ENCODE measurements at regions not wholly inside any gene's neighbourhood (a gene's known extent, or its start where the extent isn't known, plus 50 kb on each side); places are given as distances from the start of the nearest gene placed in this dataset.

GRCh38 chr13:69319656-69320055, 788.0 kb upstream of the ATXN8OS start:
- Histone ChIP-seq H3K36me3 (ENCODE audit: control insufficient read depth in 1 of 2, insufficient read depth in 2 of 2, low read length in 1 of 2) (no peaks in the 10 kb centered on the region), H3K9me3 (ENCODE audit: control insufficient read depth, low read length) (no peaks in the 10 kb centered on the region), H3K27ac (ENCODE audit: low read depth in 1 of 2, low read length in 2 of 2) (no peak overlapping the region), H3K4me3 (ENCODE audit: low read length in 2 of 2) (no peak overlapping the region), H3K4me1 (ENCODE audit: control insufficient read depth in 1 of 2, insufficient read depth in 2 of 2, low read length in 2 of 2) (no peaks in the 10 kb centered on the region), H3K27me3 (ENCODE audit: control insufficient read depth in 1 of 2, insufficient read depth in 2 of 2, low read length in 1 of 2) (no peaks in the 10 kb centered on the region)
- intact Hi-C loops (cut with DNase I): no loop called here
- WGBS, 2 donors: 67 to 75% methylated on average over 3 of the region's 3 CpGs
- DNase-seq (no peak), ATAC-seq (ENCODE audit: low FRiP score) (no peak)

GRCh38 chr13:69315039-69315438, 792.6 kb upstream of the ATXN8OS start:
- intact Hi-C loops (cut with DNase I): no loop called here

GRCh38 chr13:69306766-69307165, 800.9 kb upstream of the ATXN8OS start:
- H3K4me1 ChIP-seq (ENCODE audit: control insufficient read depth in 1 of 2, insufficient read depth in 2 of 2, low read length in 2 of 2): no peaks in the 10 kb centered on the region
- no peak for DNase-seq
- H3K36me3 ChIP-seq (ENCODE audit: control insufficient read depth in 1 of 2, insufficient read depth in 2 of 2, low read length in 1 of 2): no peaks in the 10 kb centered on the region
- H3K4me3 ChIP-seq (ENCODE audit: low read length in 2 of 2): no peak overlapping the region
- 44 to 66% methylated on average over 1 of the region's 1 CpG for WGBS, 2 donors
- intact Hi-C loops (cut with DNase I): no loop called here
- no peaks in the 10 kb centered on the region for H3K9me3 ChIP-seq (ENCODE audit: control insufficient read depth, low read length)
- no peaks in the 10 kb centered on the region for H3K27me3 ChIP-seq (ENCODE audit: control insufficient read depth in 1 of 2, insufficient read depth in 2 of 2, low read length in 1 of 2)
- no peak overlapping the region for H3K27ac ChIP-seq (ENCODE audit: low read depth in 1 of 2, low read length in 2 of 2)
- ATAC-seq (ENCODE audit: low FRiP score): no peak

More at GRCh38 chr13:69315039-69315438, 792.6 kb upstream of the ATXN8OS start:
- Histone ChIP-seq H3K27me3 (ENCODE audit: control insufficient read depth in 1 of 2, insufficient read depth in 2 of 2, low read length in 1 of 2) (no peaks in the 10 kb centered on the region), H3K27ac (ENCODE audit: low read depth in 1 of 2, low read length in 2 of 2) (no peak overlapping the region), H3K4me1 (ENCODE audit: control insufficient read depth in 1 of 2, insufficient read depth in 2 of 2, low read length in 2 of 2) (no peaks in the 10 kb centered on the region), H3K9me3 (ENCODE audit: control insufficient read depth, low read length) (no peaks in the 10 kb centered on the region), H3K36me3 (ENCODE audit: control insufficient read depth in 1 of 2, insufficient read depth in 2 of 2, low read length in 1 of 2) (no peaks in the 10 kb centered on the region), H3K4me3 (ENCODE audit: low read length in 2 of 2) (no peak overlapping the region)
- no peak for DNase-seq
- WGBS, 2 donors: 54 to 59% methylated on average over 3 of the region's 3 CpGs
- no peak for ATAC-seq (ENCODE audit: low FRiP score)

GRCh38 chr13:69300131-69300530, 807.5 kb upstream of the ATXN8OS start:
- Histone ChIP-seq H3K36me3 (ENCODE audit: control insufficient read depth in 1 of 2, insufficient read depth in 2 of 2, low read length in 1 of 2) (no peaks in the 10 kb centered on the region), H3K4me3 (ENCODE audit: low read length in 2 of 2) (no peak overlapping the region), H3K27me3 (ENCODE audit: control insufficient read depth in 1 of 2, insufficient read depth in 2 of 2, low read length in 1 of 2) (no peaks in the 10 kb centered on the region), H3K27ac (ENCODE audit: low read depth in 1 of 2, low read length in 2 of 2) (no peak overlapping the region), H3K9me3 (ENCODE audit: control insufficient read depth, low read length) (no peaks in the 10 kb centered on the region), H3K4me1 (ENCODE audit: control insufficient read depth in 1 of 2, insufficient read depth in 2 of 2, low read length in 2 of 2) (no peaks in the 10 kb centered on the region)
- 57 to 61% methylated on average over 2 of the region's 2 CpGs for WGBS, 2 donors
- DNase-seq (no peak), ATAC-seq (ENCODE audit: low FRiP score) (no peak)
- intact Hi-C loops (cut with DNase I): no loop called here

GRCh38 chr13:69296130-69296529, 811.5 kb upstream of the ATXN8OS start:
- no peak overlapping the region for H3K27ac ChIP-seq (ENCODE audit: low read depth in 1 of 2, low read length in 2 of 2)
- ATAC-seq (ENCODE audit: low FRiP score) (no peak), DNase-seq (no peak)
- intact Hi-C loops (cut with DNase I): no loop called here
- no peaks in the 10 kb centered on the region for H3K27me3 ChIP-seq (ENCODE audit: control insufficient read depth in 1 of 2, insufficient read depth in 2 of 2, low read length in 1 of 2)
- 65 to 74% methylated on average over 1 of the region's 1 CpG for WGBS, 2 donors
- H3K36me3 ChIP-seq (ENCODE audit: control insufficient read depth in 1 of 2, insufficient read depth in 2 of 2, low read length in 1 of 2): no peaks in the 10 kb centered on the region
- H3K4me3 ChIP-seq (ENCODE audit: low read length in 2 of 2): no peak overlapping the region
- H3K4me1 ChIP-seq (ENCODE audit: control insufficient read depth in 1 of 2, insufficient read depth in 2 of 2, low read length in 2 of 2): no peaks in the 10 kb centered on the region
- H3K9me3 ChIP-seq (ENCODE audit: control insufficient read depth, low read length): no peaks in the 10 kb centered on the region

GRCh38 chr13:69292789-69293425, 814.7 kb upstream of the ATXN8OS start:
- ATAC-seq (ENCODE audit: low FRiP score): no peak
- intact Hi-C loops (cut with DNase I): no loop called here

GRCh38 chr13:69291292-69291906, 816.2 kb upstream of the ATXN8OS start:
- no peak overlapping the region for H3K4me3 ChIP-seq (ENCODE audit: low read length in 2 of 2)
- intact Hi-C loops (cut with DNase I): no loop called here
- 79 to 82% methylated on average over 1 of the region's 1 CpG for whole genome bisulfite sequencing, 2 donors
- no peaks in the 10 kb centered on the region for H3K4me1 ChIP-seq (ENCODE audit: control insufficient read depth in 1 of 2, insufficient read depth in 2 of 2, low read length in 2 of 2)
- no peak overlapping the region for H3K27ac ChIP-seq (ENCODE audit: low read depth in 1 of 2, low read length in 2 of 2)
- no peaks in the 10 kb centered on the region for H3K9me3 ChIP-seq (ENCODE audit: control insufficient read depth, low read length)
- H3K27me3 ChIP-seq (ENCODE audit: control insufficient read depth in 1 of 2, insufficient read depth in 2 of 2, low read length in 1 of 2): no peaks in the 10 kb centered on the region
- ATAC-seq (ENCODE audit: low FRiP score) (no peak), DNase-seq (no peak)
- no peaks in the 10 kb centered on the region for H3K36me3 ChIP-seq (ENCODE audit: control insufficient read depth in 1 of 2, insufficient read depth in 2 of 2, low read length in 1 of 2)

More at GRCh38 chr13:69292789-69293425, 814.7 kb upstream of the ATXN8OS start:
- no peak overlapping the region for H3K27ac ChIP-seq (ENCODE audit: low read depth in 1 of 2, low read length in 2 of 2)
- no peak overlapping the region for H3K4me3 ChIP-seq (ENCODE audit: low read length in 2 of 2)
- DNase-seq: no peak
- no peaks in the 10 kb centered on the region for H3K4me1 ChIP-seq (ENCODE audit: control insufficient read depth in 1 of 2, insufficient read depth in 2 of 2, low read length in 2 of 2)
- no peaks in the 10 kb centered on the region for H3K27me3 ChIP-seq (ENCODE audit: control insufficient read depth in 1 of 2, insufficient read depth in 2 of 2, low read length in 1 of 2)
- 68 to 69% methylated on average over 2 of the region's 2 CpGs for WGBS, 2 donors
- H3K36me3 ChIP-seq (ENCODE audit: control insufficient read depth in 1 of 2, insufficient read depth in 2 of 2, low read length in 1 of 2): no peaks in the 10 kb centered on the region
- no peaks in the 10 kb centered on the region for H3K9me3 ChIP-seq (ENCODE audit: control insufficient read depth, low read length)

GRCh38 chr13:69288026-69288425, 819.6 kb upstream of the ATXN8OS start:
- DNase-seq: no peak
- no peaks in the 10 kb centered on the region for H3K9me3 ChIP-seq (ENCODE audit: control insufficient read depth, low read length)
- no peaks in the 10 kb centered on the region for H3K36me3 ChIP-seq (ENCODE audit: control insufficient read depth in 1 of 2, insufficient read depth in 2 of 2, low read length in 1 of 2)
- ATAC-seq (ENCODE audit: low FRiP score): no peak
- H3K4me3 ChIP-seq (ENCODE audit: low read length in 2 of 2): no peak overlapping the region
- no peak overlapping the region for H3K27ac ChIP-seq (ENCODE audit: low read depth in 1 of 2, low read length in 2 of 2)
- H3K4me1 ChIP-seq (ENCODE audit: control insufficient read depth in 1 of 2, insufficient read depth in 2 of 2, low read length in 2 of 2): no peaks in the 10 kb centered on the region
- intact Hi-C loops (cut with DNase I): no loop called here
- H3K27me3 ChIP-seq (ENCODE audit: control insufficient read depth in 1 of 2, insufficient read depth in 2 of 2, low read length in 1 of 2): no peaks in the 10 kb centered on the region

- WGBS, 2 donors: 84 to 87% methylated on average over 8 of the region's 8 CpGs
- H3K27ac ChIP-seq (ENCODE audit: low read depth in 1 of 2, low read length in 2 of 2): no peak overlapping the region
- no peaks in the 10 kb centered on the region for H3K4me1 ChIP-seq (ENCODE audit: control insufficient read depth in 1 of 2, insufficient read depth in 2 of 2, low read length in 2 of 2)
- no peaks in the 10 kb centered on the region for H3K9me3 ChIP-seq (ENCODE audit: control insufficient read depth, low read length)
- no peak for DNase-seq
- no peaks in the 10 kb centered on the region for H3K36me3 ChIP-seq (ENCODE audit: control insufficient read depth in 1 of 2, insufficient read depth in 2 of 2, low read length in 1 of 2)
- no peaks in the 10 kb centered on the region for H3K27me3 ChIP-seq (ENCODE audit: control insufficient read depth in 1 of 2, insufficient read depth in 2 of 2, low read length in 1 of 2)
- intact Hi-C loops (cut with DNase I): no loop called here
- no peak for ATAC-seq (ENCODE audit: low FRiP score)
- no peak overlapping the region for H3K4me3 ChIP-seq (ENCODE audit: low read length in 2 of 2)
Observed at GRCh38 chr13:69287050-69287698, 820.5 kb upstream of the ATXN8OS start.

Measured in aorta (tissue), 5 donors.